ENCODE measurements at regions not wholly inside any gene's neighbourhood (a gene's known extent, or its start where the extent isn't known, plus 50 kb on each side); places are given as distances from the start of the nearest gene placed in this dataset.

- DNase-seq (ENCODE audit: low read depth): no peak
Observed at GRCh38 chr2:80852808-80853139, 548.2 kb upstream of the LRRTM1 start.

GRCh38 chr2:80852079-80852807 lies 547.7 kb upstream of the LRRTM1 start:
- DNase-seq (ENCODE audit: low read depth): no peak

- DNase-seq (ENCODE audit: low read depth): no peak
Observed at GRCh38 chr2:80830891-80831290, 526.3 kb upstream of the LRRTM1 start.

GRCh38 chr2:80822999-80823398 lies 518.4 kb upstream of the LRRTM1 start:
- DNase-seq (ENCODE audit: low read depth): no peak

- no peak for DNase-seq (ENCODE audit: low read depth)
Observed at GRCh38 chr2:80815259-80815658, 510.7 kb upstream of the LRRTM1 start.

GRCh38 chr2:80786584-80786983 lies 482.0 kb upstream of the LRRTM1 start:
- DNase-seq (ENCODE audit: low read depth): no peak

GRCh38 chr2:80778704-80779103 lies 474.2 kb upstream of the LRRTM1 start:
- DNase-seq (ENCODE audit: low read depth): no peak

- DNase-seq (ENCODE audit: low read depth): no peak
Observed at GRCh38 chr2:80748592-80748991, 444.0 kb upstream of the LRRTM1 start.

GRCh38 chr2:80737047-80737446 lies 432.5 kb upstream of the LRRTM1 start:
- no peak for DNase-seq (ENCODE audit: low read depth)

GRCh38 chr2:80725001-80725400 lies 420.4 kb upstream of the LRRTM1 start:
- DNase-seq (ENCODE audit: low read depth): no peak

GRCh38 chr2:80722803-80723202 lies 418.3 kb upstream of the LRRTM1 start:
- DNase-seq (ENCODE audit: low read depth): no peak

GRCh38 chr2:80719607-80720006 lies 415.1 kb upstream of the LRRTM1 start:
- DNase-seq (ENCODE audit: low read depth): no peak

GRCh38 chr2:80715433-80715832 lies 410.9 kb upstream of the LRRTM1 start:
- no peak for DNase-seq (ENCODE audit: low read depth)

- DNase-seq (ENCODE audit: low read depth): no peak
Observed at GRCh38 chr2:80711915-80712314, 407.4 kb upstream of the LRRTM1 start.

GRCh38 chr2:80706951-80707350 lies 402.4 kb upstream of the LRRTM1 start:
- no peak for DNase-seq (ENCODE audit: low read depth)

GRCh38 chr2:80706541-80706940 lies 402.0 kb upstream of the LRRTM1 start:
- no peak for DNase-seq (ENCODE audit: low read depth)

GRCh38 chr2:80703532-80703931 lies 399.0 kb upstream of the LRRTM1 start:
- no peak for DNase-seq (ENCODE audit: low read depth)

GRCh38 chr2:80700961-80701360 lies 396.4 kb upstream of the LRRTM1 start:
- no peak for DNase-seq (ENCODE audit: low read depth)
